HEK293 (cell line): ENCODE measurements at regions not wholly inside any gene's neighbourhood (a gene's known extent, or its start where the extent isn't known, plus 50 kb on each side); places are given as distances from the start of the nearest gene placed in this dataset.

Source experiments
- CTCF ChIA-PET: fragments of 350-600 bp; formaldehyde crosslinking; extraction: SDS; loops from one replicate; lab custom pipeline; 2021; ENCODE audit warnings: antibody characterized with exemption; lab: Yijun Ruan, JAX
- POLR2A ChIA-PET: fragments of 300-600 bp; formaldehyde crosslinking; extraction: SDS; loops from one replicate; lab custom pipeline; 2020; ENCODE audit warnings: antibody characterized with exemption, inconsistent platforms; lab: Yijun Ruan, JAX
- H3K27ac ChIP-seq: fragments of 200-500 bp; sonication (Bioruptor generic); 2 replicates; pipeline ENCODE4 v1.5.1; 2014; ENCODE audit warnings: low read depth, low read length, control low read depth, inconsistent platforms; ENCODE audit errors: extremely low read depth
- H3K36me3 ChIP-seq, 2 experiments: fragments of 200-500 bp in 1 of 2; sonication (Bioruptor generic) in 1 of 2; 1 replicate in 1 of 2; 2 replicates in 1 of 2; pipeline ENCODE4 v1.5.1; 2014 to 2017; ENCODE audit warnings: inconsistent platforms in 2 of 2, low read length in 2 of 2; ENCODE audit not compliant: control insufficient read depth in 2 of 2, insufficient read depth in 1 of 2
- H3K4me1 ChIP-seq: fragments of 200-500 bp; sonication (Bioruptor generic); 2 replicates; pipeline ENCODE4 v1.5.1; 2014; ENCODE audit warnings: mild to moderate bottlenecking, low read length, inconsistent platforms; ENCODE audit not compliant: control insufficient read depth, insufficient read depth
- H3K4me3 ChIP-seq: 2 replicates; pipeline ENCODE4 v1.5.1; 2011; ENCODE audit warnings: low read depth, mild to moderate bottlenecking, control low read depth, low read length, moderate library complexity
- H3K9me3 ChIP-seq: fragments of 200-500 bp; sonication (Bioruptor generic); 2 replicates; pipeline ENCODE4 v1.5.1; 2014; ENCODE audit warnings: low read depth, low read length, inconsistent platforms; ENCODE audit not compliant: control insufficient read depth, insufficient read depth
- EGR2 ChIP-seq: fragments of 450-650 bp; formaldehyde crosslinking; IDR thresholded peaks from 2 replicates; pipeline ENCODE4 v1.5.1; 2016; ENCODE audit warnings: low read depth, missing biosample characterization, missing genetic modification characterization
- ELK4 ChIP-seq: IDR thresholded peaks from 2 replicates; pipeline ENCODE4 v1.6.1; 2011; ENCODE audit warnings: mild to moderate bottlenecking, low read depth, low read length, borderline replicate concordance
- GFI1B ChIP-seq: fragments of 450-650 bp; formaldehyde crosslinking; IDR thresholded peaks from 2 replicates; pipeline ENCODE4 v1.5.1; 2016; ENCODE audit warnings: missing biosample characterization, missing genetic modification characterization
- GLI4 ChIP-seq: fragments of 450-650 bp; formaldehyde crosslinking; IDR thresholded peaks from 2 replicates; pipeline ENCODE4 v1.5.1; 2016; ENCODE audit warnings: missing biosample characterization, missing genetic modification characterization
- GLIS1 ChIP-seq: fragments of 450-650 bp; formaldehyde crosslinking; IDR thresholded peaks from 2 replicates; pipeline ENCODE4 v1.5.1; 2016; ENCODE audit warnings: missing biosample characterization, missing genetic modification characterization
- INSM2 ChIP-seq: fragments of 450-650 bp; formaldehyde crosslinking; IDR thresholded peaks from 2 replicates; pipeline ENCODE4 v1.5.1; 2016; ENCODE audit warnings: missing biosample characterization, missing genetic modification characterization
- KLF8 ChIP-seq: fragments of 450-650 bp; formaldehyde crosslinking; IDR thresholded peaks from 2 replicates; pipeline ENCODE4 v1.5.1; 2016; ENCODE audit warnings: missing biosample characterization, missing genetic modification characterization
- KLF9 ChIP-seq: fragments of 450-650 bp; formaldehyde crosslinking; IDR thresholded peaks from 2 replicates; pipeline ENCODE4 v1.5.1; 2016; ENCODE audit warnings: missing biosample characterization, missing genetic modification characterization, low read depth
- TCF7L2 ChIP-seq: IDR thresholded peaks from 2 replicates; pipeline ENCODE4 v1.6.1; 2011; ENCODE audit warnings: low read depth, mild to moderate bottlenecking, inconsistent platforms, low read length, moderate library complexity, borderline replicate concordance
- ZBTB17 ChIP-seq: fragments of 450-650 bp; formaldehyde crosslinking; IDR thresholded peaks from 2 replicates; pipeline ENCODE4 v1.5.1; 2016; ENCODE audit warnings: missing biosample characterization, missing genetic modification characterization
- ZBTB21 ChIP-seq: fragments of 450-650 bp; formaldehyde crosslinking; IDR thresholded peaks from 2 replicates; pipeline ENCODE4 v1.5.1; 2017; ENCODE audit warnings: missing biosample characterization, missing genetic modification characterization
- ZNF10 ChIP-seq: fragments of 450-650 bp; formaldehyde crosslinking; IDR thresholded peaks from 2 replicates; pipeline ENCODE4 v1.5.1; 2017; ENCODE audit warnings: missing biosample characterization, missing genetic modification characterization
- ZNF155 ChIP-seq: fragments of 450-650 bp; formaldehyde crosslinking; IDR thresholded peaks from 2 replicates; pipeline ENCODE4 v1.5.1; 2016; ENCODE audit warnings: missing biosample characterization, missing genetic modification characterization
- ZNF169 ChIP-seq: fragments of 450-650 bp; formaldehyde crosslinking; IDR thresholded peaks from 2 replicates; pipeline ENCODE4 v1.5.1; 2016; ENCODE audit warnings: missing biosample characterization, missing genetic modification characterization
- ZNF2 ChIP-seq: fragments of 450-650 bp; formaldehyde crosslinking; IDR thresholded peaks from 2 replicates; pipeline ENCODE4 v1.5.1; 2016; ENCODE audit warnings: missing biosample characterization, missing genetic modification characterization
- ZNF211 ChIP-seq: fragments of 450-650 bp; formaldehyde crosslinking; IDR thresholded peaks from 2 replicates; pipeline ENCODE4 v1.5.1; 2016; ENCODE audit warnings: low read depth, missing biosample characterization, missing genetic modification characterization
- ZNF223 ChIP-seq: fragments of 450-650 bp; formaldehyde crosslinking; IDR thresholded peaks from 2 replicates; pipeline ENCODE4 v1.5.1; 2016; ENCODE audit warnings: missing biosample characterization, missing genetic modification characterization
- ZNF248 ChIP-seq: fragments of 450-650 bp; formaldehyde crosslinking; IDR thresholded peaks from 2 replicates; pipeline ENCODE4 v1.5.1; 2017; ENCODE audit warnings: missing biosample characterization, missing genetic modification characterization
- ZNF354C ChIP-seq: fragments of 450-650 bp; formaldehyde crosslinking; IDR thresholded peaks from 2 replicates; pipeline ENCODE4 v1.5.1; 2016; ENCODE audit warnings: missing biosample characterization, missing genetic modification characterization, low read depth, borderline replicate concordance
- ZNF544 ChIP-seq: fragments of 450-650 bp; formaldehyde crosslinking; IDR thresholded peaks from 2 replicates; pipeline ENCODE4 v1.5.0; 2017; ENCODE audit warnings: missing biosample characterization, missing genetic modification characterization
- ZNF621 ChIP-seq: fragments of 450-650 bp; formaldehyde crosslinking; IDR thresholded peaks from 2 replicates; pipeline ENCODE4 v1.5.1; 2017; ENCODE audit warnings: missing biosample characterization, missing genetic modification characterization
- ZNF670 ChIP-seq: fragments of 450-650 bp; formaldehyde crosslinking; IDR thresholded peaks from 2 replicates; pipeline ENCODE4 v1.5.1; 2016; ENCODE audit warnings: missing biosample characterization, missing genetic modification characterization, low read depth
- ZNF747 ChIP-seq: fragments of 450-650 bp; formaldehyde crosslinking; IDR thresholded peaks from 2 replicates; pipeline ENCODE4 v1.5.1; 2016; ENCODE audit warnings: missing biosample characterization, missing genetic modification characterization
- ZNF791 ChIP-seq: fragments of 450-650 bp; formaldehyde crosslinking; IDR thresholded peaks from 2 replicates; pipeline ENCODE4 v1.5.1; 2016; ENCODE audit warnings: missing biosample characterization, missing genetic modification characterization
- ZNF843 ChIP-seq: fragments of 450-650 bp; formaldehyde crosslinking; IDR thresholded peaks from 2 replicates; pipeline ENCODE4 v1.5.1; 2016; ENCODE audit warnings: missing biosample characterization, missing genetic modification characterization
- ZSCAN18 ChIP-seq: fragments of 450-650 bp; formaldehyde crosslinking; IDR thresholded peaks from 2 replicates; pipeline ENCODE4 v1.5.1; 2016; ENCODE audit warnings: missing biosample characterization, missing genetic modification characterization
- TF ChIP-seq, protein P1 (sequence below): fragments of 450-650 bp; formaldehyde crosslinking; IDR thresholded peaks from 2 replicates; pipeline ENCODE4; 2016; ENCODE audit warnings: missing biosample characterization, missing genetic modification characterization

DNA sequence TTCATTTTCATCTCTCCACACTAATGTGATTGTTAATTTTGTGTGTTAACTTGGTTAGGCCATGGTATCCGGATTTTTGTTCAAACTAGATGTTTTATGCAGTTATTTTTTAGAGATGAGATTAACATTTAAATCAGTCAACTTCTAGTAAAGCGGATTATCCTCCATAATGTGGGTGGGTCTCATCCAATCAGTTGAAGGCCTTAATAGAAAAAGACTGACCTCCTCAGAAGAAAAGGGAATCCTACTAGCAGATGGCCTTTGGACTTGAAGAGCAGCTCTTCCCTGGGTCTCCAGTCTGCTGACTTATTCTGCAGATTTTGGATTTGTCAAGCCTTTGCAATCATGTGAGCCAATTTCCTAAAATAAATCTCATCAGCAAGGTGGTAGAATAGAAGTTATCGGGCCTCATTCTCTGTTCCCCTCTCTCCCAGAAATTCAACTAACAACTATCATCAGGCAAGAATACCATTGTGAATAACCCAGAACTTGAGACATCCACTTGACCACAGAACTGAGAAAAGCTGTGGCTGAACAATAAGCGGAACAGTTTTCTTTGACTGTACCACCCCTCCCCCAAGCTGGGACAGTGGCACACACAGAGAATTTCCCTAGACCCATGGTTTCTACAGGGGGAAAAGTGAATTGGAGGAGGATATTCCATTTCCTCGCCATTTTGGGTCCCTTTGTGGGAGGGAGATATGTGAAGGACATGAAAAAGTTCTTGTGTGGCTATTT is 323.0 kb downstream of the UTRN start:
- CTCF ChIA-PET: interaction anchor here (0.7 kb wide), 1 partner anchor 1153 kb away, joined by 3 read pairs; no protein-coding TSS in a partner anchor
- POLR2A ChIA-PET: no interaction called here
- H3K9me3 ChIP-seq: no peaks in the 10 kb centered on the region
- no peaks in the 10 kb centered on the region for H3K4me1 ChIP-seq
- peak; percentile 79 for TF ChIP-seq ZNF10 (tag by site-specific recombination)
- TF ChIP-seq ZNF223 (tag by site-specific recombination): no peak
- no peak for TF ChIP-seq KLF9 (tag by site-specific recombination)
- TF ChIP-seq, all 188 proteins: peak for 1
- Histone ChIP-seq H3K27ac (no peak overlapping the region), H3K36me3 (no peaks in the 10 kb centered on the region), H3K4me3 (no peak overlapping the region)

- CTCF ChIA-PET: no interaction called here
- POLR2A ChIA-PET: no interaction called here
- TF ChIP-seq, protein P1, sequence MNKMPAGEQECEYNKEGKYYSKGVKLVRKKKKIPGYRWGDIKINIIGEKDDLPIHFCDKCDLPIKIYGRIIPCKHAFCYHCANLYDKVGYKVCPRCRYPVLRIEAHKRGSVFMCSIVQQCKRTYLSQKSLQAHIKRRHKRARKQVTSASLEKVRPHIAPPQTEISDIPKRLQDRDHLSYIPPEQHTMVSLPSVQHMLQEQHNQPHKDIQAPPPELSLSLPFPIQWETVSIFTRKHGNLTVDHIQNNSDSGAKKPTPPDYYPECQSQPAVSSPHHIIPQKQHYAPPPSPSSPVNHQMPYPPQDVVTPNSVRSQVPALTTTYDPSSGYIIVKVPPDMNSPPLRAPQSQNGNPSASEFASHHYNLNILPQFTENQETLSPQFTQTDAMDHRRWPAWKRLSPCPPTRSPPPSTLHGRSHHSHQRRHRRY (tag by site-specific recombination): no peak
- TF ChIP-seq ZNF155 (tag by site-specific recombination) (no peak), ZNF791 (no peak), ZNF2 (tag by site-specific recombination) (no peak), ZNF223 (tag by site-specific recombination) (no peak), ZNF747 (tag by site-specific recombination) (no peak), ZBTB21 (tag by site-specific recombination) (no peak), EGR2 (tag by site-specific recombination) (no peak), TCF7L2 (no peak), ZNF621 (tag by site-specific recombination) (no peak), ZNF354C (tag by site-specific recombination) (no peak), ZNF843 (no peak), ZNF211 (no peak), INSM2 (tag by site-specific recombination) (no peak)
Observed at GRCh38 chr6:144612811-144613210, 327.7 kb downstream of the UTRN start.

DNA sequence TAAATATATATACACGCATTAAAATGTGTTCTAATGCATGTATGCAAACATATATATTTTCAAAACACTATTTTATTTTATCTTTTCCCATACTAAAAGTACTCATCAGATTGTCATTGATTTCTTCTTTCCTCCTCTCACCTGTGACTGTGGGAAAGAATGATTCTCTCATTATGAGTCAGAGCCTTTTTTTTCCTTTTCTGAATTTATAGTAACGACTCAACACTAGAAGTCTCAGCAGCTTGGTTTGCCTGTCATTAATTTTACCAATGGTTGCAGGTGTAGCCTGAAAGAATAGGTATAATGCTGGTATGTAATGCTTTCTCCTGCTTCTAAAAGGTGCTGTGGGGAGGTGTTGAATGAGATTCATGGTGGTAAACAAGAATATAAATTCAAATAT is 328.7 kb downstream of the UTRN start:
- no peaks in the 10 kb centered on the region for H3K4me1 ChIP-seq
- H3K9me3 ChIP-seq: no peaks in the 10 kb centered on the region
- no peak overlapping the region for H3K27ac ChIP-seq
- H3K36me3 ChIP-seq: no peaks in the 10 kb centered on the region
- no peak overlapping the region for H3K4me3 ChIP-seq
- CTCF ChIA-PET: no interaction called here
- TF ChIP-seq ZNF670: no peak
- no peak for TF ChIP-seq ZBTB17 (tag by site-specific recombination)
- TF ChIP-seq, protein P1 (tag by site-specific recombination): no peak
- TF ChIP-seq ZNF248 (tag by site-specific recombination): no peak
- no peak for TF ChIP-seq GLI4 (tag by site-specific recombination)
- no peak for TF ChIP-seq KLF8
- TF ChIP-seq GFI1B (tag by site-specific recombination): no peak
- TF ChIP-seq GLIS1 (tag by site-specific recombination): no peak
- no peak for TF ChIP-seq ZBTB21 (tag by site-specific recombination)
- TF ChIP-seq ZNF169 (tag by site-specific recombination): no peak
- no peak for TF ChIP-seq ZNF544 (tag by site-specific recombination)
- no peak for TF ChIP-seq ZSCAN18 (tag by site-specific recombination)
- no peak for TF ChIP-seq ELK4
- POLR2A ChIA-PET: no interaction called here

More at GRCh38 chr6:144612811-144613210, 327.7 kb downstream of the UTRN start:
- H3K27ac ChIP-seq: no peak overlapping the region
- H3K4me3 ChIP-seq: no peak overlapping the region
- H3K9me3 ChIP-seq: no peaks in the 10 kb centered on the region
- H3K4me1 ChIP-seq: no peaks in the 10 kb centered on the region
- no peaks in the 10 kb centered on the region for H3K36me3 ChIP-seq
